ENCODE measurements at regions not wholly inside any gene's neighbourhood (a gene's known extent, or its start where the extent isn't known, plus 50 kb on each side); places are given as distances from the start of the nearest gene placed in this dataset.

DNA sequence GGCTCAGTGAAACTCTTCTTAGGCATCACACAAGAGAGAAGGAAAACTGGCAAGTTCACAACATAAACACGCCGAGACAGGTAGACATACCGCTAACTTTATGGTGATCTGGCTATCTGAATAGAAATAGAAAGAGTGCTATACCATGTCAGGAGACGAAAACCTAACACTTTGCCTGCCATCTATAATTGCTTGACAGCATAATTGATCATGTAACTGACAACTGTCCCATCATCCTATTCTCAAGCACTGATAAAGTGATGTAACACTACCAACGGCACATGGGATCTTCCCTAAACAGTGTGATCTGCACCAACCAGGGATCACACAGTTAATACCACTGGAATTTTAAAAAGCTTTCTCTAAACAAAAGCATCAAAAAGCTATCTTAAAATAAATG is 270.9 kb upstream of the NSMCE3 start:
- in situ Hi-C loops (cut with MboI; ENCODE audit: low sequenced_read_pairs): no loop called here
- BruUV-seq (replicated peaks): no TSS peak
- H3K23ac ChIP-seq (ENCODE audit: low read depth, low read length): no peak overlapping the region

More for the DNA sequence above, 270.9 kb upstream of the NSMCE3 start:
- Histone ChIP-seq H2AFZ (replicated peaks; ENCODE audit: low read length, poor library complexity) (no peak overlapping the region), H3K18ac (ENCODE audit: low read depth, low read length) (no peak overlapping the region), H3K9ac (ENCODE audit: low read depth, low read length) (no peak overlapping the region), H3K4me2 (ENCODE audit: low read depth, low read length) (no peak overlapping the region), H3K27ac (ENCODE audit: insufficient read depth, low read length) (no peak overlapping the region), H2BK5ac (ENCODE audit: low read depth, low read length, poor library complexity, severe bottlenecking) (no peak overlapping the region), H2BK15ac (ENCODE audit: low read depth, low read length) (no peak overlapping the region), H3K4me3 (ENCODE audit: insufficient read depth, low read depth, low read length) (no peak overlapping the region), H3K9me3 (ENCODE audit: control insufficient read depth, insufficient read depth, low read length) (no peaks in the 10 kb centered on the region), H3K36me3 (ENCODE audit: control insufficient read depth, insufficient read depth, low read length) (no peaks in the 10 kb centered on the region), H2BK120ac (ENCODE audit: low read depth, low read length) (no peak overlapping the region), H3K14ac (replicated peaks; ENCODE audit: low read depth, low read length) (no peak overlapping the region), H3K27me3 (ENCODE audit: control insufficient read depth, insufficient read depth, low read length) (no peaks in the 10 kb centered on the region), H4K5ac (ENCODE audit: low read depth, low read length) (no peak overlapping the region), H2BK20ac (ENCODE audit: low read depth, low read length) (no peak overlapping the region), H4K8ac (ENCODE audit: low read depth in 2 of 2, low read length in 2 of 2) (no peak overlapping the region), H3K79me1 (ENCODE audit: low read depth in 1 of 2, low read length in 2 of 2) (no peaks in the 10 kb centered on the region), H4K20me1 (ENCODE audit: insufficient read depth, low read length) (no peaks in the 10 kb centered on the region), H3K9me1 (ENCODE audit: insufficient read depth, low read length) (no peaks in the 10 kb centered on the region), H2AK5ac (ENCODE audit: low read depth, low read length) (no peak overlapping the region), H4K91ac (ENCODE audit: insufficient read depth, low read depth, low read length) (no peak overlapping the region), H2AK9ac (replicated peaks; ENCODE audit: low read depth, low read length, poor library complexity) (no peak overlapping the region), H3K56ac (ENCODE audit: extremely low read depth, insufficient read depth, low read length) (no peak overlapping the region), H3K4me1 (ENCODE audit: control insufficient read depth, insufficient read depth, low read length) (no peaks in the 10 kb centered on the region), H3K4ac (ENCODE audit: low read depth, low read length) (no peak overlapping the region)
- no peak for ATAC-seq (ENCODE audit: low read depth)
- intact Hi-C loops (cut with micrococcal nuclease): no loop called here
- WGBS, 2 experiments (ENCODE audit: extremely low coverage in 2 of 2, insufficient read length in 1 of 2): no CpG with 5 or more reads among the region's 5 CpGs
- ChIA-PET CTCF (no interaction called here), POLR2A (ENCODE audit: unreplicated experiment) (no interaction called here)
- TF ChIP-seq MAZ (IDR thresholded peaks at IDR 0.05; ENCODE audit: borderline replicate concordance, low read depth, low read length) (no peak), MXI1 (IDR thresholded peaks at IDR 0.05; ENCODE audit: borderline replicate concordance, low read depth, low read length) (no peak), FOS (IDR thresholded peaks at IDR 0.05; ENCODE audit: low read depth, low read length) (no peak), SMC3 (IDR thresholded peaks at IDR 0.05; ENCODE audit: low read depth, low read length) (no peak), BHLHE40 (IDR thresholded peaks at IDR 0.05; ENCODE audit: low read depth, low read length) (no peak), CEBPB (IDR thresholded peaks at IDR 0.05; ENCODE audit: low read depth, low read length) (no peak), RCOR1 (IDR thresholded peaks at IDR 0.05; ENCODE audit: insufficient replicate concordance, low read length) (no peak), CHD1 (IDR thresholded peaks at IDR 0.05; ENCODE audit: low read depth, low read length) (no peak), POLR2A (IDR thresholded peaks at IDR 0.05; ENCODE audit: low read depth, low read length) (no peak)
- TF ChIP-seq, protein P1, sequence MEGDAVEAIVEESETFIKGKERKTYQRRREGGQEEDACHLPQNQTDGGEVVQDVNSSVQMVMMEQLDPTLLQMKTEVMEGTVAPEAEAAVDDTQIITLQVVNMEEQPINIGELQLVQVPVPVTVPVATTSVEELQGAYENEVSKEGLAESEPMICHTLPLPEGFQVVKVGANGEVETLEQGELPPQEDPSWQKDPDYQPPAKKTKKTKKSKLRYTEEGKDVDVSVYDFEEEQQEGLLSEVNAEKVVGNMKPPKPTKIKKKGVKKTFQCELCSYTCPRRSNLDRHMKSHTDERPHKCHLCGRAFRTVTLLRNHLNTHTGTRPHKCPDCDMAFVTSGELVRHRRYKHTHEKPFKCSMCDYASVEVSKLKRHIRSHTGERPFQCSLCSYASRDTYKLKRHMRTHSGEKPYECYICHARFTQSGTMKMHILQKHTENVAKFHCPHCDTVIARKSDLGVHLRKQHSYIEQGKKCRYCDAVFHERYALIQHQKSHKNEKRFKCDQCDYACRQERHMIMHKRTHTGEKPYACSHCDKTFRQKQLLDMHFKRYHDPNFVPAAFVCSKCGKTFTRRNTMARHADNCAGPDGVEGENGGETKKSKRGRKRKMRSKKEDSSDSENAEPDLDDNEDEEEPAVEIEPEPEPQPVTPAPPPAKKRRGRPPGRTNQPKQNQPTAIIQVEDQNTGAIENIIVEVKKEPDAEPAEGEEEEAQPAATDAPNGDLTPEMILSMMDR (conservative IDR thresholded peaks at IDR 0.05; ENCODE audit: low read depth, low read length): no peak
- TF ChIP-seq, protein P2, sequence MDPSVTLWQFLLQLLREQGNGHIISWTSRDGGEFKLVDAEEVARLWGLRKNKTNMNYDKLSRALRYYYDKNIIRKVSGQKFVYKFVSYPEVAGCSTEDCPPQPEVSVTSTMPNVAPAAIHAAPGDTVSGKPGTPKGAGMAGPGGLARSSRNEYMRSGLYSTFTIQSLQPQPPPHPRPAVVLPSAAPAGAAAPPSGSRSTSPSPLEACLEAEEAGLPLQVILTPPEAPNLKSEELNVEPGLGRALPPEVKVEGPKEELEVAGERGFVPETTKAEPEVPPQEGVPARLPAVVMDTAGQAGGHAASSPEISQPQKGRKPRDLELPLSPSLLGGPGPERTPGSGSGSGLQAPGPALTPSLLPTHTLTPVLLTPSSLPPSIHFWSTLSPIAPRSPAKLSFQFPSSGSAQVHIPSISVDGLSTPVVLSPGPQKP (IDR thresholded peaks at IDR 0.05; ENCODE audit: borderline replicate concordance, low read depth, low read length): no peak
- DNase-seq: no peak
- dilution Hi-C loops (cut with HindIII; ENCODE audit: low sequenced_read_pairs, unreplicated experiment): no loop called here
